HUES6 (cell line): ENCODE measurements at regions not wholly inside any gene's neighbourhood (a gene's known extent, or its start where the extent isn't known, plus 50 kb on each side); places are given as distances from the start of the nearest gene placed in this dataset.

Experiments used
- H3K27ac ChIP-seq: 2 replicates; pipeline ENCODE4 v1.7.0; 2013; ENCODE audit warnings: low read depth, mild to moderate bottlenecking, low read length, inconsistent platforms
- H3K27me3 ChIP-seq: 2 replicates; pipeline ENCODE4 v1.6.1; 2013; ENCODE audit warnings: low read length; ENCODE audit not compliant: control insufficient read depth, insufficient read depth
- H3K36me3 ChIP-seq: 2 replicates; pipeline ENCODE4 v1.6.1; 2013; ENCODE audit warnings: low read length; ENCODE audit not compliant: control insufficient read depth, insufficient read depth
- H3K4me1 ChIP-seq: 2 replicates; pipeline ENCODE4 v1.6.1; 2013; ENCODE audit warnings: low read length; ENCODE audit not compliant: control insufficient read depth, insufficient read depth
- H3K4me3 ChIP-seq: 2 replicates; pipeline ENCODE4 v1.5.1; 2013; ENCODE audit warnings: low read depth, low read length
- H3K9ac ChIP-seq: one replicate; pipeline ENCODE4 v1.6.1; 2013; ENCODE audit warnings: mild to moderate bottlenecking, low read length
- H3K9me3 ChIP-seq: 2 replicates; pipeline ENCODE4 v1.6.1; 2013; ENCODE audit warnings: low read depth, low read length; ENCODE audit not compliant: control insufficient read depth, insufficient read depth

DNA sequence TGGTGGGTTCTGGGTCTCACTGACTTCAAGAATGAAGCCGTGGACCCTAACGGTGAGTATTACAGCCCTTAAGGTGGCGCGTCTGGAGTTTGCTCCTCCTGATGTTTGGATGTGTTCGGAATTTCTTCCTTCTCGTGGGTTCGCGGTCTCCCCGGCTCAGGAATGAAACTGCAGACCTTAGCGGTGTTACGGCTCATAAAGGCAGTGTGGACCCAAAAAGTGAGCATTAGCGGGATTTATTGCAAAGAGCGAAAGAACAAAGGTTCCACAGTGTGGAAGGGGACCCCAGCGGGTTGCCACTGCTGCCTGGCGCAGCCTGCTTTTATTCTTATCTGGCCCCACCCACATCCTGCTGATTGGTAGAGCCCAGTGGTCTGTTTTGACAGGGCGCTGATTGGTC is 420.5 kb upstream of the BCHE start:
- H3K4me3 ChIP-seq = no peak overlapping the region
- no peaks in the 10 kb centered on the region for H3K27me3 ChIP-seq
- H3K9ac ChIP-seq = no peak overlapping the region
- no peak overlapping the region for H3K27ac ChIP-seq
- H3K9me3 ChIP-seq = peaks cover 5% of the 10 kb centered on the region; the same call in 1 of the 2 replicates
- H3K36me3 ChIP-seq = no peaks in the 10 kb centered on the region
- no peaks in the 10 kb centered on the region for H3K4me1 ChIP-seq

DNA sequence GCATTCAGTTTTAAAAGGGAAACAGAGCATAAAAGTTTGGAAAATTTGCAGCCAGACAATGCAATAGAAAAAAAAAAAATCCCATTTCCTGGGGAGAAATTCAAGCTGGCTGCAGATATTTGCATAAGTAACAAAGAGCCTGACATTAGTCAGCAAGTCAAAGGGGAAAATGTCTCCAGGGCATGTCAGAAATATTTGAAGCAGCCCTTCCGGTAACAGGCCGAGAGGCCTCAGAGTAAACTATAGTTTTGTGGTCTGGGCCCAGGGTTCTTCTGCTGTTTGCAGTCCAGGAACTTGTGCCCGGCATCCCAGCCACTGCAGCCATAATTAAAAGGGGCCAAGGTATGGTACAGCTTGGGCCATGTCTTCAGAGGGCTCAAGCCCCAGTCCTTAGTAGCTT is 411.6 kb upstream of the BCHE start:
- H3K9me3 ChIP-seq = peaks cover 14% of the 10 kb centered on the region
- no peaks in the 10 kb centered on the region for H3K36me3 ChIP-seq
- no peaks in the 10 kb centered on the region for H3K27me3 ChIP-seq
- H3K4me3 ChIP-seq = no peak overlapping the region
- peak overlapping the region; percentile 11 for H3K9ac ChIP-seq
- no peak overlapping the region for H3K27ac ChIP-seq
- H3K4me1 ChIP-seq = no peaks in the 10 kb centered on the region

DNA sequence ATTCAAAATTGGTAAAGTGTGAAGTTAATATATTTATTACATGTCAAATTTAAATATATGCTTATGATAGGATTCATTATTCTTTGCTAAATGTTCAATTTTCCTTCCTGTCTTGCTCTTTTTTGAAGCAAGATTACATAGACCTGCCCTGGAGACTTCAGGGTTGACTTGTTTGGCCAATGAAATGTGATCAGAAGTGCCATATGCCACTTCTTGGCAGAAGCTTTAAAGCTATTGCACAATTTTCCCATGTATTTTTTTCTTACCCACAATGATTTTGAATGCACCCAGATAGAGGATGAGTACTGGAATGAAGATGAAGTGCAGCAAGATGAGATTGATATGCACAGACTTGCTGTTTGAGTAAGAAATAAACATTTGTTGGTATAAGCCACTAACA is 406.3 kb upstream of the BCHE start:
- Histone ChIP-seq H3K27ac (no peak overlapping the region), H3K4me1 (no peaks in the 10 kb centered on the region), H3K9ac (no peak overlapping the region), H3K36me3 (no peaks in the 10 kb centered on the region), H3K9me3 (no peaks in the 10 kb centered on the region), H3K4me3 (no peak overlapping the region), H3K27me3 (no peaks in the 10 kb centered on the region)

DNA sequence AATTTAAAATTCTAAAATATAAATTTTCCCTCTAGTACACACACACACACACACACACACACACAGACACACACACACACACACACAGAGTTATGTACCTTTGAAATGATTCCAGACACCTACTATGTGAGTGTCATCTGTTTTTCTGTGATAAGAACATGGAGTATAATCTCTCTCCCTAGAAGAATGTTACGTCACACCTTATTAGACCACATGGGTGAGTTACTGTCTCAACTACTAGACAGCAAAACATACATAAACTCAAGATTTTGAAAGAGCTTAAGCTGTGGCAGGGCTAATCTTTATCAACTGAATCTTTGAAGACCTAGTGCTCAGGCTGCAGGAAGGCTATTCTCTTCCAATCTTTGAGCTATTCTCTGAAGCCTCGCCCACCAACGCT is 385.9 kb upstream of the BCHE start:
- no peaks in the 10 kb centered on the region for H3K36me3 ChIP-seq
- H3K9ac ChIP-seq = no peak overlapping the region
- H3K27me3 ChIP-seq = no peaks in the 10 kb centered on the region
- H3K4me3 ChIP-seq = no peak overlapping the region
- H3K9me3 ChIP-seq = no peaks in the 10 kb centered on the region
- H3K4me1 ChIP-seq = no peaks in the 10 kb centered on the region
- H3K27ac ChIP-seq = no peak overlapping the region

DNA sequence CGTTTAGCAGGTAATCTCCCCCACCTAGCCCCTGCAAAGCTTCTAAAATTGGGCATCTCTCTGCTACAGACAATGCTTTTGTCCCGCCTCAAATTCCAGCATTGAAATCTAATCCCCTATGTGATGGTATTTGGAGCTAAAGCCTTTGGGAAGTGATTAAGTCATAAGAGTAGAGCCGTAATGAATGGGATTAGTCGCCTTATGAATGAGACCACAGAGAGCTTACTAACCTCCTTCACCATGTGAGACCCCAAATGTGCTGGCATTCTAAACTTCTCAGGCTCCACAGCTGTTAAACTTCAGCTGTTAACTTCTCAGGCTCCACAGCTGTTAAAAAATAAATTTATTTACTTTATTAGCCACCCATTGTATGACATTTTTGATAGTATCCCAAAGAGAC is 374.2 kb upstream of the BCHE start:
- Histone ChIP-seq H3K36me3 (no peaks in the 10 kb centered on the region), H3K9ac (no peak overlapping the region), H3K4me3 (no peak overlapping the region), H3K27me3 (no peaks in the 10 kb centered on the region), H3K4me1 (no peaks in the 10 kb centered on the region; the same call in 1 of the 2 replicates), H3K9me3 (no peaks in the 10 kb centered on the region), H3K27ac (no peak overlapping the region)

DNA sequence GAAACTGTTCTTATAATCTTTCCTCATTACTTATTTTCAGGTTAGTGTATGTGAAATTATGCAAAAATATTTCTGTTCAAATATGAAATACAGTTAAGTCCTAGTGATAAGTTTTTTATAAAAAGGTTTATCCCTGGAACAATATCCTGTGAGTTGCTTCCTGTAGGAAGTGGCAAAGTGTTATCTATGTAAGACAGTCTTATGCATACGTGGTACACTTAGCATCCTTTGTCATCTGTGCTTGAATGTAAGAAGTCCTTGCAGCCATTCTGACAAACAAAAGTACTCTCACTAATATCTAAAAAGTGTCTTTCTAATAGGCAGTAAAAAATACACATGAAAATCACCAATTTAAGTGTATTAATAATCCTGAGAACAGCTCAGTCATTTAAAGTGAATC is 372.5 kb upstream of the BCHE start:
- no peak overlapping the region; the same call in 1 of the 2 replicates for H3K27ac ChIP-seq
- H3K4me1 ChIP-seq = no peaks in the 10 kb centered on the region; the same call in 1 of the 2 replicates
- no peaks in the 10 kb centered on the region for H3K9me3 ChIP-seq
- H3K9ac ChIP-seq = no peak overlapping the region
- H3K27me3 ChIP-seq = no peaks in the 10 kb centered on the region
- no peak overlapping the region for H3K4me3 ChIP-seq
- no peaks in the 10 kb centered on the region for H3K36me3 ChIP-seq

DNA sequence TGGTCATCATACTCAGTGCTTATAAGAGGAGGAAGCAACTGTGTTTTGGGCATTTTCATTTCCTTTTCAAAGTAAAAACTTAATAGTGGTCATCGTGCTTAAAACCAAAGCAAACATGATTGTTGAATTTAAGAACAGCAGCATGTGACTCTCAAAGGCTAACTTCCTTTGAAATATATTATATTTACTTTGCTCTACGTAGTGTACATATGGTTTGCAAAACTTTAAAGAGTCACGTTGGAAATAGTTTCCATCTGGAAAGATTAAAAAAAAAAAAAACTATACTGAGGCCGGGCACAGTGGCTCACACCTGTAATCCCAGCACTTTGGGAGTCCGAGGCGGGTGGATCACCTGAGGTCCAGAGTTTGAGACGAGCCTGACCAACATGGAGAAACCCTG is 367.9 kb upstream of the BCHE start:
- no peak overlapping the region for H3K27ac ChIP-seq
- H3K4me3 ChIP-seq = no peak overlapping the region
- H3K4me1 ChIP-seq = no peaks in the 10 kb centered on the region
- 0 out of 2 replicates have a peak, but pooled peaks cover 3% of the 10 kb centered on the region for H3K9me3 ChIP-seq
- no peaks in the 10 kb centered on the region for H3K27me3 ChIP-seq
- no peaks in the 10 kb centered on the region for H3K36me3 ChIP-seq
- H3K9ac ChIP-seq = no peak overlapping the region

DNA sequence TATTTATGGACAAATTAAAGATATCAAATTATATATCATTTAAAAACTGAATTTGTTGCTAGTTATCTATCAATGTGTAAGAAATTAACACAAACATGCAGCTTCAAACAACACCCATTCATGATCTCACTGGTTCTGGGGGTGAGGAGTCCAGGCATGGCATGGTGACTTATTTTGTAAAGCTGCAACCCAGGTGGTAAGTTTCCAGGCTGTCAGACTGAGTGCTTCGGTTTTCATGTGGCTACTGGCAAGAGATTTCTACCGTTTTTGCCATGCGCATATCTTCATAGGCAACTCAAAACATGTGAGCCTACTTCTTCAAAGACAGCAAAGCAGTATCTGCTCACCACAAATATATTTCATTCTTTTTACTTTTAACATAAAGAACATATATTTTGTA is 364.3 kb upstream of the BCHE start:
- Histone ChIP-seq H3K9ac (no peak overlapping the region), H3K9me3 (0 out of 2 replicates have a peak, but pooled peaks cover 3% of the 10 kb centered on the region), H3K4me3 (no peak overlapping the region), H3K4me1 (no peaks in the 10 kb centered on the region), H3K27me3 (no peaks in the 10 kb centered on the region), H3K27ac (no peak overlapping the region), H3K36me3 (no peaks in the 10 kb centered on the region)

DNA sequence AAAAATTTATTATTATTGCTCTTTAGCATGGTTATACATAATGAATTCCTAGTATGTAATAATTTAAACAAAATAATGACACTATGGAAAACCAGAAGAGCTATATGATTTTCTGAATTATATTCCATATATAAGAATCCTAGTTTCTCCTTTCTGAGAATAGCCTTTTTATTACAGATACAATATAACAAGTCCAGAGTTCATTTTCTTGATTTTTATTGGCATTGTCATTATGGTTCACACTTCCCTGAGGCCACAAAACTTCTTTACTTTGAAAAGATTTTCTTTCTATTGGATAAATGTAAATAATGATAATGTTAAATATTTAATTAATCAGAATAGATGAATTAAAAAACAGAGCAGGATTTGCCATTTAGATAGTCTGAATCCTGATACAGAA is 362.3 kb upstream of the BCHE start:
- no peak overlapping the region for H3K4me3 ChIP-seq
- H3K27ac ChIP-seq = no peak overlapping the region
- 0 out of 2 replicates have a peak, but pooled peaks cover 3% of the 10 kb centered on the region for H3K9me3 ChIP-seq
- H3K9ac ChIP-seq = no peak overlapping the region
- no peaks in the 10 kb centered on the region for H3K4me1 ChIP-seq
- H3K36me3 ChIP-seq = no peaks in the 10 kb centered on the region
- H3K27me3 ChIP-seq = no peaks in the 10 kb centered on the region

DNA sequence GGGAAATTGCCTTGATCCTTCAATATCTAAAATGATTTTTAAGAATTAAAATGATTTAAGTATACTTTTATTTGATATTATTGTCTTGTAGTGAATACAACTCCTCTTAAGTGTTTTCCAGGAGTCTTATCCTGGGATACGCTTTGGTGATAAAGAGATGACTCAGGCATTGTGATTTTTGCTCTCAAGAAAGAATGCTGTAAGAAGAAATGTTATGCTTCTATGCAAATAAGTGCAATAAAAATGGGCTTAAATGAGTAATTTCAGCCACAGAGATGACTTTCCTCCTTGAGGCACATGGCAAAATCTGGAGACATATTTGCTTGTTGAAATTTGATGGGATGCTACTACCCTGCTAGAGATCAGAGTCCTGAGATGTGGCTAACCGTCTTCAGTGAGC is 358.6 kb upstream of the BCHE start:
- Histone ChIP-seq H3K9me3 (0 out of 2 replicates have a peak, but pooled peaks cover 3% of the 10 kb centered on the region), H3K4me1 (no peaks in the 10 kb centered on the region), H3K9ac (no peak overlapping the region), H3K27me3 (no peaks in the 10 kb centered on the region), H3K27ac (no peak overlapping the region), H3K4me3 (no peak overlapping the region), H3K36me3 (no peaks in the 10 kb centered on the region)

DNA sequence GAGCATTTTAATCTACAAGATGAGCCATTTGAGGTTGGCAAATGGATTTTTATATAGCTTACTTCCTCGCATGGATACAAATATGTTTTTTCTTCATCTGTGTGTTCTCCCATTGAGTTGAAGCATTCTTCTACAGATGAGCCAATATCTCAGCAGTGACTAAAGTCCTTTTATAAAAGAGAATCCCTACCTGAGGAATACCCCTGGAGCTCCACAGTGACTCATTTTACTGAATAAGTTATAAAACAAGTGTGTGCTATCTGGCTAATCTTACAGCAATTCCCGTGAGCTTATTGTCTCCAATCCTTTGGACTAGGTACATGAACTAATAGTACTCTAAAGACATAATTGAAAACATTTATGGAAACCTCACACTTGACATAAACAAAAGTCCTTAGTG is 354.2 kb upstream of the BCHE start:
- Histone ChIP-seq H3K4me3 (no peak overlapping the region), H3K9me3 (no peaks in the 10 kb centered on the region), H3K36me3 (no peaks in the 10 kb centered on the region), H3K27me3 (no peaks in the 10 kb centered on the region), H3K9ac (no peak overlapping the region), H3K4me1 (peaks cover 5% of the 10 kb centered on the region), H3K27ac (no peak overlapping the region)

DNA sequence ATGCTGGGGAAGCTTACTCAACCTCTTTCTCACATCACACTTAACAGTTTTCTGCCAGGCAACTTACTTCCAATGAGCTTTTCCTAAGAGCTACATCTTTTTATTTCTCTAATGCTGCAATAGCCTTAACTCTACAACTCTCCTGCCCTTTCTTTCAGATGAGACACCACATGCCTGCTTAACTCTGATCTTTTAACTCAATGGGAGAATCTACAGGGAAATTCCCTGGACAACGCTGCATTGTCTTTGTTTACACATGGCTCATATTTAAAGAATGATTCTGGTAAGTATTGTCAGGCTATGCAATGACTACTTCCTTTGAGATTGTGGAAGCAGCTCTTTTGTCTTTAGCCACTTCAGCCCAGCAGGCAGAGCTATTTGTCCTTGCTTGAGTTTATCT is 353.1 kb upstream of the BCHE start:
- H3K27me3 ChIP-seq = no peaks in the 10 kb centered on the region
- no peak overlapping the region for H3K9ac ChIP-seq
- no peaks in the 10 kb centered on the region for H3K36me3 ChIP-seq
- H3K4me1 ChIP-seq = peaks cover 5% of the 10 kb centered on the region
- no peak overlapping the region for H3K4me3 ChIP-seq
- H3K27ac ChIP-seq = peak overlapping the region; percentile 28
- H3K9me3 ChIP-seq = no peaks in the 10 kb centered on the region
